Esophagus muscularis mucosa (tissue), 3 donors: ENCODE measurements at regions not wholly inside any gene's neighbourhood (a gene's known extent, or its start where the extent isn't known, plus 50 kb on each side); places are given as distances from the start of the nearest gene placed in this dataset.

Experiments used
- POLR2A ChIP-seq: fragments of 450-650 bp; IDR thresholded peaks from one replicate; pipeline ENCODE4 v1.6.1; 2017; ENCODE audit warnings: antibody characterized with exemption, moderate library complexity, mild to moderate bottlenecking, low read depth
- POLR2AphosphoS5 ChIP-seq, 2 donors: sonication (generic); formaldehyde crosslinking; IDR thresholded peaks; one replicate each; pipeline ENCODE4 v1.6.1; 2017; ENCODE audit warnings: antibody characterized with exemption in 2 of 2
- TF ChIP-seq, protein P1 (sequence below), 3 experiments: fragments of 200-600 bp in 2 of 3; fragments of 450-650 bp in 1 of 3; sonication (generic) in 2 of 3; IDR thresholded peaks; one replicate each; pipeline ENCODE4 v1.5.1; 2017 to 2019; ENCODE audit warnings: antibody characterized with exemption in 3 of 3, mild to moderate bottlenecking in 2 of 3, moderate library complexity in 1 of 3

DNA sequence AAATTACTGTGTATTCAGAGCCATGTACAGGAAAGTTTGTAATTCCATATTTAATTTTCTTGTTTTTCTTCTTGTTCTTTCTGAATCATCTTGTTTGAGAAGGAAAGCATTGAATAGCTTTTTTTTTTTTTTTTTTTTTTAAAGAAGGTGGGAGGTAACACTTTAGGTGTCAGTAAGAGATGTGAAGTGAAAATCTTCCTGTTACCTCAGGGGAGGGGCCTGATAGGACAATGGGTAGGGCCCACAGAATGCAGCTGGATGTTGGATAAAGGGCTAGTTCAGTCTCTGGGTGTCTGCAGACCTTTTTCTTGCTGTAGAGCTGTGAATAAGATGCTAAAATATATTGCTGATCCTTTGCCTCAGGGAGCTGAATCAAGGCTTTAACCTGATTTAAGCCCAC, 317.4 kb downstream of the MAN2A1 start:
- TF ChIP-seq, protein P1, sequence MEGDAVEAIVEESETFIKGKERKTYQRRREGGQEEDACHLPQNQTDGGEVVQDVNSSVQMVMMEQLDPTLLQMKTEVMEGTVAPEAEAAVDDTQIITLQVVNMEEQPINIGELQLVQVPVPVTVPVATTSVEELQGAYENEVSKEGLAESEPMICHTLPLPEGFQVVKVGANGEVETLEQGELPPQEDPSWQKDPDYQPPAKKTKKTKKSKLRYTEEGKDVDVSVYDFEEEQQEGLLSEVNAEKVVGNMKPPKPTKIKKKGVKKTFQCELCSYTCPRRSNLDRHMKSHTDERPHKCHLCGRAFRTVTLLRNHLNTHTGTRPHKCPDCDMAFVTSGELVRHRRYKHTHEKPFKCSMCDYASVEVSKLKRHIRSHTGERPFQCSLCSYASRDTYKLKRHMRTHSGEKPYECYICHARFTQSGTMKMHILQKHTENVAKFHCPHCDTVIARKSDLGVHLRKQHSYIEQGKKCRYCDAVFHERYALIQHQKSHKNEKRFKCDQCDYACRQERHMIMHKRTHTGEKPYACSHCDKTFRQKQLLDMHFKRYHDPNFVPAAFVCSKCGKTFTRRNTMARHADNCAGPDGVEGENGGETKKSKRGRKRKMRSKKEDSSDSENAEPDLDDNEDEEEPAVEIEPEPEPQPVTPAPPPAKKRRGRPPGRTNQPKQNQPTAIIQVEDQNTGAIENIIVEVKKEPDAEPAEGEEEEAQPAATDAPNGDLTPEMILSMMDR (IDR thresholded peaks at IDR 0.05), result no peak
- no peak for TF ChIP-seq POLR2A
- TF ChIP-seq POLR2AphosphoS5 (IDR thresholded peaks at IDR 0.05), result no peak
